ENCODE measurements at regions not wholly inside any gene's neighbourhood (a gene's known extent, or its start where the extent isn't known, plus 50 kb on each side); places are given as distances from the start of the nearest gene placed in this dataset.

- TF ChIP-seq CTCF (IDR thresholded peaks at IDR 0.05; ENCODE audit: low read depth, low read length, poor library complexity, severe bottlenecking): no peak
- no peak for TF ChIP-seq EZH2phosphoT487 (IDR thresholded peaks at IDR 0.05; ENCODE audit: borderline replicate concordance, low read length)
Observed at GRCh38 chr12:22865822-22866221, 240.9 kb downstream of the ETNK1 start.
